ENCODE measurements at regions not wholly inside any gene's neighbourhood (a gene's known extent, or its start where the extent isn't known, plus 50 kb on each side); places are given as distances from the start of the nearest gene placed in this dataset.
A peak's percentile ranks its signal among the peaks of the same experiment; 100 is the strongest.
"Not testable (repeated sequence)": the region's sequence is repeated elsewhere in the genome, so short reads cannot be mapped to it uniquely, and the experiment has no call there.

- no peak for DNase-seq (ENCODE audit: low spot score)
These were observed 67.9 kb downstream of the TBX3 start for GRCh38 chr12:114616081-114616480.

DNA sequence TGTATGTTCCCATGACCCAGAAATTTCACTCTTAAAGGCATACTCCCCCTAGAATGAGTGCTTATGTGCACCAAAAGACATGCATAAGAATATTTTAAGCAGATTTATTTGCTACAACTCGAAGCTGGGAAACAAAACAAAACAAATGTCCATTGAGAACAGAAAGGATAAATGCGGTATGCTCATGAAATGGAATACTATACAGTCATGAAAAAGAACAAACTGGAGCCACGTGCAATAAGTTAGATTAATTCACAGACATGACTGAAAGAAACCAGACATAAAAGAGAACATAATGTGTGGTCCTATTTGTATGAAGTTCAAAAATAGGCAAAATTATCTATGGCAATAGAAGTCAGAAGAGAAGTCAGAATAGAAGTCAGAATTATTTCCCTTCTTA lies 69.9 kb downstream of the TBX3 start:
- DNase-seq (ENCODE audit: low spot score) = no peak

DNA sequence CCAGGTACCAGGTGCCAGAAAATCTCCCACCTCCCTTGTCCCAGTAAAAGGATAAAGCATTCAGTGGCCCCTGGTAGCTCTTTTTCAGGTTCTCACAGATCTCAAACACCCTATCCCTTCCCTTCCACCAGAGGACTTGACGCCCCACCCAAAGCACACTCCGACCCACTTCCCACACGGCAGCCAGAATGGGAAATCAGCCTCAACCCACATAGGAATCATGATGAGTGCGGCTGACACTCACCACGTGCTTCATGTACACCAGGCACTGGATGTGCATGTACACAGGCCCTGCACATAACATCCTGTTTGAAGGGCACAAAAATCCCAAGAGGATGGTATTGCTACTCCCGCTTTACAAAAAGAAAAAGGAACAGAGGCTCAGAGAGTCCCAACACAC lies 71.9 kb downstream of the TBX3 start:
- no peak for DNase-seq (ENCODE audit: low spot score)

GRCh38 chr12:114611145-114612018 lies 72.6 kb downstream of the TBX3 start:
- no peak for DNase-seq (ENCODE audit: low spot score)

- no peak for DNase-seq (ENCODE audit: low spot score)
These were observed 75.5 kb downstream of the TBX3 start for GRCh38 chr12:114608509-114608908.

- DNase-seq (ENCODE audit: low spot score) = no peak
These were observed 78.1 kb downstream of the TBX3 start for GRCh38 chr12:114605918-114606317.

- no peak for DNase-seq (ENCODE audit: low spot score)
These were observed 79.4 kb downstream of the TBX3 start for GRCh38 chr12:114604606-114605005.

GRCh38 chr12:114600584-114600983 lies 83.4 kb downstream of the TBX3 start:
- not testable (repeated sequence) for DNase-seq (ENCODE audit: low spot score)

DNA sequence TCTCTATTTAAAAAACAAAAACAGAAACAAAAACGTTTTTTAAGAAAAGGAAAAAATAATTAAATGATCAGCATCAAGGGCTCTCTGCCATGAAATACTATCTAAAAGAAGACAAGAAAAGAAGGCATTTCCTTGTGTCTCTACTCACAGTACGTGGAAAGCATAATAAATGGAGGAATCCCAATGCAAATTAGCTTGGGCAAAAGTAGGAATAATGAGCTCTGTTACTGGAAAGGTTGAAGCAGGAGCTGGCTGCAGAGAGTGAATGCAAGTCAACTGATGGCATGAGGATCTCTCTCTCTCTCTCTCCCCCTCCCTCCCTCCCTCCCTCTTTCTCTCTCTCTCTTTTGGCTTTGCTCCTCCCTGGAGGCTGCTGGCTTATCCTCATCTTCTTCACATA lies 85.9 kb downstream of the TBX3 start:
- DNase-seq (ENCODE audit: low spot score) = no peak

DNA sequence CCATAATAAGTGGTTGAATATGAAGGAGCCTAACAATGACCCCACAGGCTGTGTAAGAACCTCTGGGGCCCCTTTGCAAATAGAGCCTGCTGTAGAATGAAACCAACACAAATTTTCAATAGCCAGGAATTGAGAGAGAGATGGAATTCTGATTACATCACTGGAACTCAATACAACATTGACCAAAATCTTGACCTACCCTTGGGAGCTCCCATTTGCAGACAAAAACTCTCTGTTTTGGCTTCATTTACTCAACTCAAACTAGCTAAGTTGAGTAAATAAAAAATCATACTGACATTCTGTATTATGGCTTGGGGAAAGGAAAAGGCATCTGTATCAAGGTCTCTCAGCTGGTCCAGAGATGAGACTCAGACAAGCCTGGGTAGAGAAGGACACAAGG lies 91.0 kb downstream of the TBX3 start:
- DNase-seq (ENCODE audit: low spot score) = no peak

DNA sequence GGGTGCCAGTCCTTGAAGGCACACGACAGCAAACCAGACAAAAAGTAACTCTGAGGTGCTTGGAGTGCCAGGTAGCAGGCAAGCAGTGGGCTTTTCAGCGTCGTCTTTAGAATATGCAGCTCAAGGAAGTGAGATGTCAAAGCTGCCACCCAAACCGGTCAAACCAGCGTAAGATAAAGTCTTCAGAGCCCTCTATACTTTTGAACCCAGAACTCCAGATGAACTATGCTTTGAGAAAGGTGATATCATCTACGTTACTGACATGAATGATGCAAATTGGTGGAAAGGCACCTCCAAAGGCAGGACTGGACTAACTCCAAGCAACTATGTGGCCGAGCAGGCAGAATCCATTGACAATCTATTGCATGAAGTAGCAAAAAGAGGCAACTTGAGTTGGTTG lies 95.9 kb downstream of the TBX3 start:
- no peak for DNase-seq (ENCODE audit: low spot score)

- no peak for DNase-seq (ENCODE audit: low spot score)
These were observed 103.7 kb downstream of the TBX3 start for GRCh38 chr12:114580306-114580705.

DNA sequence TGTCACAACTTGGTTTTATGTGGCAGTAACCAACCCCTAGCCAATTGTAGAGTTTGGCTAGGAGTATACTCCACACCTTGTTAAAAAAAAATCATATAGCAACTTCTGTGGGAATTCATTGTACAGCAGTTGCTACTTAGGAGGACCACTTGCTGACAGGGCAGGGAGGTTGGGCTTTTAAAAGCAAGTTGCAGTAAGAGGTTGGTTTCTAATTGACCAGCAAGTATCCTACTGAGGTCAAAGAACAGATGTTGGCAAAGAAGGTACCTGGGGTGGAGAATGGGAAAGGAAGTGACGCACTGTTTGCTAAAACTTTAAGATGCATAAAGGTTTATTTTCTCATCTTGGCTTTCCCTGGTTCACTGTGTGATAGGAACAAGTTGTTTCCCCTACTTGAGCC lies 104.6 kb downstream of the TBX3 start:
- no peak for DNase-seq (ENCODE audit: low spot score)

GRCh38 chr12:114562654-114563053 lies 121.3 kb downstream of the TBX3 start:
- no peak for DNase-seq (ENCODE audit: low spot score)

GRCh38 chr12:114555451-114555850 lies 128.5 kb downstream of the TBX3 start:
- no peak for DNase-seq (ENCODE audit: low spot score)

GRCh38 chr12:114547636-114548035 lies 136.3 kb downstream of the TBX3 start:
- DNase-seq (ENCODE audit: low spot score) = no peak

GRCh38 chr12:114530417-114530816 lies 124.5 kb upstream of the TBX5 start:
- no peak for DNase-seq (ENCODE audit: low spot score)

DNA sequence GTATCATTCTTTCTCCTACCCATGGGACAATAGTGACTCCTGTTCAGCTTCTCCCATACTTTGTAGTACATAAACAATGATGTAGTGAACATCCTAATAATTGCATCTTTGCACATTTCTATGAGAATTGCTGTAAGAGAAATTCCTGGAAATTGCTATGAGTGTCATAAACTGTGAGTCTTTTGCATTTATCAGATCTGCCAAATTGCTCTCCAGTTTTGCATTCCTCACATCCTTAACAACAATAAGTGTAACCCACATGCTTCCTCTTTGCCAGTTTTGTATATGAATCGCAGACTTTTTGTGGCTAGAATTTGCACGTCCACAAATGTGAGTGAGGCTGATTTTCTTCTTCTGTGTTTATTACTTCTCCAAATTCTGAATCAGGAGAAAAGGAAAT lies 124.0 kb upstream of the TBX5 start:
- no peak for DNase-seq (ENCODE audit: low spot score)

DNA sequence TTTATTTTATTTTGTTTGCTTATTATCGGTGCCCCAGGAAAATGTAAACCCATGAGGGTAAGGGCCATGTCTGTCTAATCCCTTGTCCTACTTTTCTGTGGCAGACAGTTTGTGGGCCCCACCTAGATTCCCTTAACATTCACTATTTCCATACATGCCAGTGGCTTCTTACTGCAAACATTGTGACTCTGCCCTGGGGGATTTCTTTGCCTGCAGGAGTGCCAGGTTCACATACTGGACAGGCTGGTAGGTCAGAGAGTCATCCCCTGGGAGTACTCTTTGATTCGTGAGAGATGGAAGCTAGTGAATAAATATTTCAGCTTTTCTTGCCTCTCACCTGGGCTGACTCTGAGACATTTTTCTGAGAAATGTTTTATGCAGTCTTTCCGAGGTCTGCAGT lies 122.8 kb upstream of the TBX5 start:
- DNase-seq (ENCODE audit: low spot score) = no peak

DNA sequence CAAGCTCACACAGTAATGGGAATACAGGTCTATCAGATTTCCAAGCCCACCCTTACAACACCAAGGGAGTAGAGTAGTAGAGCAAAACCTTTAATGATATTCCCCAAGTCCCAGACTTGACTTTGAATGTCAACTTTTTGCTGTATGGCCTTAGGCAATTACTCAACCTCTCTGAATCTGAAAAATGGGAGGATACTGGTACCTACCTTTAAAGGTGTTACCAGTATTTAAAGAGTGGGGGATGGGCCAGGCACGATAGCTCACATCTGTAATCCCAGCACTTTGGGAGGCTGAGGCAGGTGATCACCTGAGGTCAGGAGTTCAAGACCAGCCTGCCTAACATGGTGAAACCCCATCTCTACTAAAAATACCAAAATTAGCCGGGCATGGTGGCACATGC lies 115.2 kb upstream of the TBX5 start:
- not testable (repeated sequence) for DNase-seq (ENCODE audit: low spot score)

DNA sequence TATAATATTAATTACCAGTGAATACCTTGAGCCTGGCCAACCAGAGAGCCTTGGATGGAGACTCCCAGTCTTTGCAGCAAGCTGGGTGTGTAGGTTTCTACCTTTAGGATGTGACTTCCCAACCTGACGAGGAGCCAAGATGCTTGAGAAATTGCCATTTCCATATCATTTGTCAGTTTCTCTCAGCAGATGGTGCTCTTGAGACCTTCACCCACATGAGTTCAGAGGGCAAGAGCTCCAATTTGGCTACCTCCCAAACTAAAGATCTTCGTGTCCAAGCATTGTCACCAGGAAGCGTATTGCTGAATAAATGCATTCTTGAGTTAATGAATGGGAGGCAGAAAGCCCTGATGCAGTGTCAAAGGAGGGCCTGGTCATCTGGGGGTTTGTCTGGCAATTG lies 106.4 kb upstream of the TBX5 start:
- no peak for DNase-seq (ENCODE audit: low spot score)

- peak; percentile 55 for DNase-seq (ENCODE audit: low spot score)
These were observed 102.7 kb upstream of the TBX5 start for GRCh38 chr12:114508529-114509129.

DNA sequence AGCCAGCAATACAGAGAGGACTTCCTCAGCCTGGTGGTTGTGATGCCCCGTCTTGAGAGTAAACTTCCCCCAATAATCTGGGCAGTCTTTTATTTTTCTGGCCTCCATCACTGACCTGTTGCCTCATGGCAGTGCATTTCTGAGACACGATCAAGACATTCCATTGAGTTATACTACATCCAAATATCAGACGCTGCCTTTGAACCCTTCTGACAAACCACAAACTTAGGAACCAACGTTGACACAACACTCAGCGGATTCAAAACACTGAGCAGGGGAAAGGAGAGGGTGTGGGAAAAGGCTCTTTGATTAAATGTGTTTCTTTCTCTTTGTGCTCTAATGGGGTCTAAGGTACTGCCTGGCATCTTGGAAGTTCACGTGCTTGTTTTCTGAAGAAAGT lies 100.7 kb upstream of the TBX5 start:
- DNase-seq (ENCODE audit: low spot score) = no peak

DNA sequence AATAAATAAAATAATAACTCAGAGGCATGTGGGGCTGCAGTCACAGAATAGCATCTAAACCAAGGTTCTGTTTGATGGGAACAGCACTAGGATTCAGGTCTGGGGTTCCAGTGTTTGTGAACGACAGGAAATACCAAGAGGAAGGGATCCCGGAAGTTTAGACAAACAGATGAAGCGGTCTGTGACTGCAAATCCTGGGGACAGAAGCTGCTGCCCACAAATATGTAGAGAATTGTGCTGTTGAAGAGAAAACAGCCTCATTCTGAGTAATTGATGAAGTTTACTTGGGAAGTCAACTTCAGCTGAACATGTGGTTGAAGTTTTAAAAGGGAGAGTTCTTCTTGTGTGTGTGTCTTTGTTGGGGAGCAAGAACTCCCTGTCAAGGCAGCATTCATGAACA lies 98.4 kb upstream of the TBX5 start:
- DNase-seq (ENCODE audit: low spot score) = no peak
